Fibroblast of lung (primary cell): ENCODE measurements at regions not wholly inside any gene's neighbourhood (a gene's known extent, or its start where the extent isn't known, plus 50 kb on each side); places are given as distances from the start of the nearest gene placed in this dataset.

ENCODE experiments used
- EZH2 ChIP-seq: IDR thresholded peaks from 2 replicates; pipeline ENCODE4 v1.5.1; 2012; ENCODE audit warnings: low read length, control low read depth, mild to moderate bottlenecking; ENCODE audit errors: missing control alignments
- TF ChIP-seq, protein P1 (sequence below), 2 donors: IDR thresholded peaks in 1 of 2; conservative IDR thresholded peaks in 1 of 2; 1 replicate in 1 of 2; 2 replicates in 1 of 2; pipeline ENCODE4 v1.5.1; 2011 to 2012; ENCODE audit warnings: low read length in 2 of 2, control low read depth in 1 of 2, inconsistent platforms in 1 of 2, low read depth in 1 of 2, mild to moderate bottlenecking in 1 of 2

DNA sequence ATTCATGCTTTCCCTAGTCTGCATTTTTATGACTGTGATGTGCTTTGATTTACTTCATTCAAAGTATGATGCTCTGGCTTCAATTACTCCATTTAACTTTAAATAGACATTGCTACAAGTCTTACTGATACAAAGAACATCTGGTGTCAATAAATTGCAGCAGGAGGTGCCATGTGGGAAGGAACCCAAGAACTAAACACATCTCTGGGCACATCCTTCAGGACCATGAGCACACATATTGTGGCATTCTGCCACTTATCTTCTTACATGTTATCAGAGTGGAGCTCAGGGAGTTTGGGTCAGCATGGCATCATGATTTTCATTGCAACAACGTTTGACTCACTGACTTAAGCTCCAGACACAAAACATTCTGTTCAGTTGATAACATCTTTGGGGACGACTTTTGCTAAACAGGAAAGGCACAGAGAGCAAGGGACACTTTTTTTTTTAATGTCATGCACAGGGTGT lies 227.0 kb downstream of the DKK1 start:
- TF ChIP-seq, protein P1, sequence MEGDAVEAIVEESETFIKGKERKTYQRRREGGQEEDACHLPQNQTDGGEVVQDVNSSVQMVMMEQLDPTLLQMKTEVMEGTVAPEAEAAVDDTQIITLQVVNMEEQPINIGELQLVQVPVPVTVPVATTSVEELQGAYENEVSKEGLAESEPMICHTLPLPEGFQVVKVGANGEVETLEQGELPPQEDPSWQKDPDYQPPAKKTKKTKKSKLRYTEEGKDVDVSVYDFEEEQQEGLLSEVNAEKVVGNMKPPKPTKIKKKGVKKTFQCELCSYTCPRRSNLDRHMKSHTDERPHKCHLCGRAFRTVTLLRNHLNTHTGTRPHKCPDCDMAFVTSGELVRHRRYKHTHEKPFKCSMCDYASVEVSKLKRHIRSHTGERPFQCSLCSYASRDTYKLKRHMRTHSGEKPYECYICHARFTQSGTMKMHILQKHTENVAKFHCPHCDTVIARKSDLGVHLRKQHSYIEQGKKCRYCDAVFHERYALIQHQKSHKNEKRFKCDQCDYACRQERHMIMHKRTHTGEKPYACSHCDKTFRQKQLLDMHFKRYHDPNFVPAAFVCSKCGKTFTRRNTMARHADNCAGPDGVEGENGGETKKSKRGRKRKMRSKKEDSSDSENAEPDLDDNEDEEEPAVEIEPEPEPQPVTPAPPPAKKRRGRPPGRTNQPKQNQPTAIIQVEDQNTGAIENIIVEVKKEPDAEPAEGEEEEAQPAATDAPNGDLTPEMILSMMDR (conservative IDR thresholded peaks at IDR 0.05 in 1 of 2, IDR thresholded peaks at IDR 0.05 in 1 of 2; ENCODE audit: low read depth in 1 of 2, low read length in 2 of 2): no peak
- TF ChIP-seq EZH2: no peak
